ENCODE measurements at regions not wholly inside any gene's neighbourhood (a gene's known extent, or its start where the extent isn't known, plus 50 kb on each side); places are given as distances from the start of the nearest gene placed in this dataset.

GRCh38 chr2:139992711-139993345 lies 1212.6 kb upstream of the NXPH2 start:
- WGBS, 2 donors = 87 to 91% methylated on average over 6 of the region's 6 CpGs
- Histone ChIP-seq H3K4me1 (ENCODE audit: control insufficient read depth in 5 of 5, insufficient read depth in 5 of 5, low read length in 5 of 5) (no peaks in the 10 kb centered on the region), H3K4me3 (no peak overlapping the region), H3K36me3 (ENCODE audit: control insufficient read depth in 4 of 4, insufficient read depth in 4 of 4, low read length in 4 of 4) (no peaks in the 10 kb centered on the region), H3K27ac (ENCODE audit: low read depth in 1 of 2, low read length in 1 of 2) (no peak overlapping the region), H3K9me3 (ENCODE audit: control insufficient read depth in 4 of 4, insufficient read depth in 3 of 4, low read length in 3 of 4) (peaks cover 0 to 1% (median 0%) of the 10 kb centered on the region in 4 donors), H3K9ac (ENCODE audit: insufficient read depth in 1 of 2, low read length in 2 of 2) (no peak overlapping the region), H3K27me3 (ENCODE audit: control insufficient read depth in 3 of 3, insufficient read depth in 3 of 3, low read length in 2 of 3) (no peaks in the 10 kb centered on the region)
- ATAC-seq (ENCODE audit: insufficient read depth, low FRiP score) (no peak), DNase-seq (no peak)
- TF ChIP-seq CTCF (IDR thresholded peaks at IDR 0.05; ENCODE audit: control extremely low read depth, extremely low read depth) = no peak

GRCh38 chr2:139992078-139992477 lies 1211.9 kb upstream of the NXPH2 start:
- no peak for ATAC-seq (ENCODE audit: insufficient read depth, low FRiP score)
- 91 to 92% methylated on average over 6 of the region's 6 CpGs for WGBS, 2 donors
- no peak for DNase-seq
- H3K4me1 ChIP-seq (ENCODE audit: control insufficient read depth in 5 of 5, insufficient read depth in 5 of 5, low read length in 5 of 5) = no peaks in the 10 kb centered on the region
- no peaks in the 10 kb centered on the region for H3K27me3 ChIP-seq (ENCODE audit: control insufficient read depth in 3 of 3, insufficient read depth in 3 of 3, low read length in 2 of 3)
- TF ChIP-seq CTCF (IDR thresholded peaks at IDR 0.05; ENCODE audit: control extremely low read depth, extremely low read depth) = no peak
- H3K9me3 ChIP-seq (ENCODE audit: control insufficient read depth in 4 of 4, insufficient read depth in 3 of 4, low read length in 3 of 4) = peaks cover 0 to 1% (median 0%) of the 10 kb centered on the region in 4 donors
- H3K36me3 ChIP-seq (ENCODE audit: control insufficient read depth in 4 of 4, insufficient read depth in 4 of 4, low read length in 4 of 4) = no peaks in the 10 kb centered on the region
- no peak overlapping the region for H3K27ac ChIP-seq (ENCODE audit: low read depth in 1 of 2, low read length in 1 of 2)
- H3K9ac ChIP-seq (ENCODE audit: insufficient read depth in 1 of 2, low read length in 2 of 2) = no peak overlapping the region
- no peak overlapping the region for H3K4me3 ChIP-seq

- H3K27me3 ChIP-seq (ENCODE audit: control insufficient read depth in 3 of 3, insufficient read depth in 3 of 3, low read length in 2 of 3) = no peaks in the 10 kb centered on the region
Observed at GRCh38 chr2:139990646-139991335, 1210.6 kb upstream of the NXPH2 start.

More at GRCh38 chr2:139990646-139991335, 1210.6 kb upstream of the NXPH2 start:
- no peak for DNase-seq
- no peak for ATAC-seq (ENCODE audit: insufficient read depth, low FRiP score)
- TF ChIP-seq CTCF (IDR thresholded peaks at IDR 0.05; ENCODE audit: control extremely low read depth, extremely low read depth) = no peak
- Histone ChIP-seq H3K4me3 (no peak overlapping the region), H3K36me3 (ENCODE audit: control insufficient read depth in 4 of 4, insufficient read depth in 4 of 4, low read length in 4 of 4) (no peaks in the 10 kb centered on the region), H3K4me1 (ENCODE audit: control insufficient read depth in 5 of 5, insufficient read depth in 5 of 5, low read length in 5 of 5) (no peaks in the 10 kb centered on the region), H3K9me3 (ENCODE audit: control insufficient read depth in 4 of 4, insufficient read depth in 3 of 4, low read length in 3 of 4) (peaks cover 0 to 1% (median 0%) of the 10 kb centered on the region in 4 donors), H3K27ac (ENCODE audit: low read depth in 1 of 2, low read length in 1 of 2) (no peak overlapping the region), H3K9ac (ENCODE audit: insufficient read depth in 1 of 2, low read length in 2 of 2) (no peak overlapping the region)
- WGBS, 2 donors = 91 to 96% methylated on average over 22 to 40 of the region's 40 CpGs

Measured in lung (tissue), 11 donors.